HEK293 (cell line): ENCODE measurements at regions not wholly inside any gene's neighbourhood (a gene's known extent, or its start where the extent isn't known, plus 50 kb on each side); places are given as distances from the start of the nearest gene placed in this dataset.

Experiments
- CTCF ChIA-PET: fragments of 350-600 bp; formaldehyde crosslinking; extraction: SDS; loops from one replicate; lab custom pipeline; 2021; ENCODE audit warnings: antibody characterized with exemption; lab: Yijun Ruan, JAX
- POLR2A ChIA-PET: fragments of 300-600 bp; formaldehyde crosslinking; extraction: SDS; loops from one replicate; lab custom pipeline; 2020; ENCODE audit warnings: antibody characterized with exemption, inconsistent platforms; lab: Yijun Ruan, JAX
- H3K27ac ChIP-seq: fragments of 200-500 bp; sonication (Bioruptor generic); 2 replicates; pipeline ENCODE4 v1.5.1; 2014; ENCODE audit warnings: low read depth, low read length, control low read depth, inconsistent platforms; ENCODE audit errors: extremely low read depth
- H3K36me3 ChIP-seq, 2 experiments: fragments of 200-500 bp in 1 of 2; sonication (Bioruptor generic) in 1 of 2; 1 replicate in 1 of 2; 2 replicates in 1 of 2; pipeline ENCODE4 v1.5.1; 2014 to 2017; ENCODE audit warnings: inconsistent platforms in 2 of 2, low read length in 2 of 2; ENCODE audit not compliant: control insufficient read depth in 2 of 2, insufficient read depth in 1 of 2
- H3K4me1 ChIP-seq: fragments of 200-500 bp; sonication (Bioruptor generic); 2 replicates; pipeline ENCODE4 v1.5.1; 2014; ENCODE audit warnings: mild to moderate bottlenecking, low read length, inconsistent platforms; ENCODE audit not compliant: control insufficient read depth, insufficient read depth
- H3K4me3 ChIP-seq: 2 replicates; pipeline ENCODE4 v1.5.1; 2011; ENCODE audit warnings: low read depth, mild to moderate bottlenecking, control low read depth, low read length, moderate library complexity
- H3K9me3 ChIP-seq: fragments of 200-500 bp; sonication (Bioruptor generic); 2 replicates; pipeline ENCODE4 v1.5.1; 2014; ENCODE audit warnings: low read depth, low read length, inconsistent platforms; ENCODE audit not compliant: control insufficient read depth, insufficient read depth
- AEBP2 ChIP-seq: fragments of 450-650 bp; formaldehyde crosslinking; IDR thresholded peaks from 2 replicates; pipeline ENCODE4 v1.5.1; 2016; ENCODE audit warnings: missing biosample characterization, missing genetic modification characterization, borderline replicate concordance
- GLI2 ChIP-seq: fragments of 450-650 bp; formaldehyde crosslinking; IDR thresholded peaks from 2 replicates; pipeline ENCODE4; 2017; ENCODE audit warnings: missing biosample characterization, missing genetic modification characterization, low read depth, borderline replicate concordance
- GLIS1 ChIP-seq: fragments of 450-650 bp; formaldehyde crosslinking; IDR thresholded peaks from 2 replicates; pipeline ENCODE4 v1.5.1; 2016; ENCODE audit warnings: missing biosample characterization, missing genetic modification characterization
- HIC1 ChIP-seq: fragments of 450-650 bp; formaldehyde crosslinking; IDR thresholded peaks from 2 replicates; pipeline ENCODE4 v1.5.1; 2016; ENCODE audit warnings: missing biosample characterization, missing genetic modification characterization
- HOXA7 ChIP-seq: sonication (generic); formaldehyde crosslinking; IDR thresholded peaks from 2 replicates; pipeline ENCODE4 v1.8.1; 2022; ENCODE audit warnings: missing genetic modification reagents, borderline replicate concordance
- SETDB1 ChIP-seq: IDR thresholded peaks from one replicate; pipeline ENCODE4 v1.6.1; 2017; ENCODE audit warnings: mild to moderate bottlenecking, low read length, moderate library complexity, mixed read lengths; ENCODE audit not compliant: insufficient read length
- TRIM28 ChIP-seq: IDR thresholded peaks from 2 replicates; pipeline ENCODE4 v1.6.1; 2011; ENCODE audit warnings: low read length, control low read depth, borderline replicate concordance
- ZNF140 ChIP-seq: fragments of 450-650 bp; formaldehyde crosslinking; IDR thresholded peaks from 2 replicates; pipeline ENCODE4 v1.5.1; 2016; ENCODE audit warnings: missing biosample characterization, missing genetic modification characterization
- ZNF214 ChIP-seq: fragments of 450-650 bp; formaldehyde crosslinking; IDR thresholded peaks from 2 replicates; pipeline ENCODE4 v1.5.1; 2017; ENCODE audit warnings: missing biosample characterization, mild to moderate bottlenecking, missing genetic modification characterization, borderline replicate concordance
- ZNF488 ChIP-seq: fragments of 450-650 bp; formaldehyde crosslinking; IDR thresholded peaks from 2 replicates; pipeline ENCODE4 v1.5.1; 2016; ENCODE audit warnings: missing biosample characterization, missing genetic modification characterization
- ZNF560 ChIP-seq: fragments of 450-650 bp; formaldehyde crosslinking; IDR thresholded peaks from 2 replicates; pipeline ENCODE4 v1.5.1; 2017; ENCODE audit warnings: missing biosample characterization, missing genetic modification characterization, borderline replicate concordance
- ZNF596 ChIP-seq: fragments of 450-650 bp; IDR thresholded peaks from 2 replicates; pipeline ENCODE4 v1.5.0; 2018; ENCODE audit warnings: missing biosample characterization, mild to moderate bottlenecking, missing genetic modification characterization, moderate library complexity
- ZNF629 ChIP-seq: fragments of 450-650 bp; formaldehyde crosslinking; IDR thresholded peaks from 2 replicates; pipeline ENCODE4 v1.5.1; 2017; ENCODE audit warnings: missing biosample characterization, missing genetic modification characterization
- ZNF837 ChIP-seq: fragments of 450-650 bp; formaldehyde crosslinking; IDR thresholded peaks from 2 replicates; pipeline ENCODE4 v1.5.1; 2016; ENCODE audit warnings: missing biosample characterization, missing genetic modification characterization
- TF ChIP-seq, protein P1 (sequence below): fragments of 450-650 bp; formaldehyde crosslinking; IDR thresholded peaks from 2 replicates; pipeline ENCODE4 v1.5.1; 2017; ENCODE audit warnings: missing biosample characterization, missing genetic modification characterization
- TF ChIP-seq, protein P2 (sequence below): fragments of 450-650 bp; formaldehyde crosslinking; IDR thresholded peaks from 2 replicates; pipeline ENCODE4 v1.5.1; 2016; ENCODE audit warnings: missing biosample characterization, missing genetic modification characterization

DNA sequence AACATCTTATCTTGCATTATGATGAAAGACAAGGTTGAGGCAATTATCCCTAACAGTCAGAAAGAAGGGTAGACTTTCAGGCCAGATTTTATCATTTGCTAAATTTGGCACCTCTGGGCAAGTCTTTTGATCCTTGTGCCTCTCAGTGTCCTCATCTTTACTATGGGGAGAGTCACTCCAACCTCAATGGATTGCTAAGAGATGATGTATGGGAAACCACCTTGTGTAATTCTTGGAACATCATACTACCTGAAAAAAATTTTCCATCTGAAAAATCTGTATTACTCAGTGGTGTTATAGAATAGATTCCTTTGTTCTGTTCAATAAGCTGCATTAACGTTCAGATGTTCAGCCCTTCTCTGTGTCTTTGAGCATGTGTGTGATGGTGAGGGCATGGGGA, 230.7 kb downstream of the TGFB2 start:
- Histone ChIP-seq H3K4me3 (no peak overlapping the region), H3K4me1 (no peaks in the 10 kb centered on the region), H3K36me3 (no peaks in the 10 kb centered on the region), H3K27ac (no peak overlapping the region), H3K9me3 (no peaks in the 10 kb centered on the region)
- no peak for TF ChIP-seq HOXA7 (CRISPR knock-in tag)
- no peak for TF ChIP-seq TRIM28
- no peak for TF ChIP-seq ZNF560
- TF ChIP-seq, protein P1, sequence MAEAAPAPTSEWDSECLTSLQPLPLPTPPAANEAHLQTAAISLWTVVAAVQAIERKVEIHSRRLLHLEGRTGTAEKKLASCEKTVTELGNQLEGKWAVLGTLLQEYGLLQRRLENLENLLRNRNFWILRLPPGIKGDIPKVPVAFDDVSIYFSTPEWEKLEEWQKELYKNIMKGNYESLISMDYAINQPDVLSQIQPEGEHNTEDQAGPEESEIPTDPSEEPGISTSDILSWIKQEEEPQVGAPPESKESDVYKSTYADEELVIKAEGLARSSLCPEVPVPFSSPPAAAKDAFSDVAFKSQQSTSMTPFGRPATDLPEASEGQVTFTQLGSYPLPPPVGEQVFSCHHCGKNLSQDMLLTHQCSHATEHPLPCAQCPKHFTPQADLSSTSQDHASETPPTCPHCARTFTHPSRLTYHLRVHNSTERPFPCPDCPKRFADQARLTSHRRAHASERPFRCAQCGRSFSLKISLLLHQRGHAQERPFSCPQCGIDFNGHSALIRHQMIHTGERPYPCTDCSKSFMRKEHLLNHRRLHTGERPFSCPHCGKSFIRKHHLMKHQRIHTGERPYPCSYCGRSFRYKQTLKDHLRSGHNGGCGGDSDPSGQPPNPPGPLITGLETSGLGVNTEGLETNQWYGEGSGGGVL, result no peak
- TF ChIP-seq, protein P2, sequence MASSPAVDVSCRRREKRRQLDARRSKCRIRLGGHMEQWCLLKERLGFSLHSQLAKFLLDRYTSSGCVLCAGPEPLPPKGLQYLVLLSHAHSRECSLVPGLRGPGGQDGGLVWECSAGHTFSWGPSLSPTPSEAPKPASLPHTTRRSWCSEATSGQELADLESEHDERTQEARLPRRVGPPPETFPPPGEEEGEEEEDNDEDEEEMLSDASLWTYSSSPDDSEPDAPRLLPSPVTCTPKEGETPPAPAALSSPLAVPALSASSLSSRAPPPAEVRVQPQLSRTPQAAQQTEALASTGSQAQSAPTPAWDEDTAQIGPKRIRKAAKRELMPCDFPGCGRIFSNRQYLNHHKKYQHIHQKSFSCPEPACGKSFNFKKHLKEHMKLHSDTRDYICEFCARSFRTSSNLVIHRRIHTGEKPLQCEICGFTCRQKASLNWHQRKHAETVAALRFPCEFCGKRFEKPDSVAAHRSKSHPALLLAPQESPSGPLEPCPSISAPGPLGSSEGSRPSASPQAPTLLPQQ (tag by site-specific recombination), result no peak
- no peak for TF ChIP-seq GLIS1
- no peak for TF ChIP-seq ZNF629 (tag by site-specific recombination)
- TF ChIP-seq ZNF596 (tag by site-specific recombination), result no peak
- TF ChIP-seq ZNF214 (tag by site-specific recombination), result no peak
- TF ChIP-seq HIC1 (tag by site-specific recombination), result no peak
- POLR2A ChIA-PET, result no interaction called here
- CTCF ChIA-PET, result no interaction called here

- TF ChIP-seq ZNF140 (no peak), GLI2 (tag by site-specific recombination) (no peak), SETDB1 (peak; percentile 85), ZNF488 (no peak), ZNF837 (tag by site-specific recombination) (no peak), AEBP2 (tag by site-specific recombination) (no peak)
- TF ChIP-seq, all 188 proteins: peak for 1
- POLR2A ChIA-PET, result no interaction called here
- Histone ChIP-seq H3K36me3 (no peaks in the 10 kb centered on the region), H3K4me1 (no peaks in the 10 kb centered on the region; the same call in 1 of the 2 replicates), H3K4me3 (no peak overlapping the region), H3K9me3 (no peaks in the 10 kb centered on the region), H3K27ac (no peak overlapping the region)
- CTCF ChIA-PET, result no interaction called here
These were observed 237.5 kb downstream of the TGFB2 start for GRCh38 chr1:218582646-218583045.
